ENCODE measurements at regions not wholly inside any gene's neighbourhood (a gene's known extent, or its start where the extent isn't known, plus 50 kb on each side); places are given as distances from the start of the nearest gene placed in this dataset.

DNA sequence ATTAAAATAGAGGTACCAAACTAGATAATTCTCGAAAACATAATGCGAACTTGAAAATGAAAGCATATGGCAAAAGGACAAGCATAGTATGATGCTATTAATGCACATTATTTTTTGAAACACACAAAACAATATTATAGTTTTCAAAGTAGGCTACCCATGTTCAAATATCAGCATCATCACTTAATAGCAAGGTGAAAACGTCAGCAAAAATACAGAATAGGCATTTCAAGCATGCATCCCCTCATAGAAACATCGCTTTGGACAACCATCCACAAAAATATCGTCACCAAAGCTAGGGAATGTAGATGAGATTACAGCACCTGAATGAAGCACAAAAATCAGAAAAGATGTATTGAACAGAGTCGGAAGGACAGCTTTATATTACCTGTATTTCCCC, 814.5 kb upstream of the LRRC4C start:
- TF ChIP-seq, protein P1, sequence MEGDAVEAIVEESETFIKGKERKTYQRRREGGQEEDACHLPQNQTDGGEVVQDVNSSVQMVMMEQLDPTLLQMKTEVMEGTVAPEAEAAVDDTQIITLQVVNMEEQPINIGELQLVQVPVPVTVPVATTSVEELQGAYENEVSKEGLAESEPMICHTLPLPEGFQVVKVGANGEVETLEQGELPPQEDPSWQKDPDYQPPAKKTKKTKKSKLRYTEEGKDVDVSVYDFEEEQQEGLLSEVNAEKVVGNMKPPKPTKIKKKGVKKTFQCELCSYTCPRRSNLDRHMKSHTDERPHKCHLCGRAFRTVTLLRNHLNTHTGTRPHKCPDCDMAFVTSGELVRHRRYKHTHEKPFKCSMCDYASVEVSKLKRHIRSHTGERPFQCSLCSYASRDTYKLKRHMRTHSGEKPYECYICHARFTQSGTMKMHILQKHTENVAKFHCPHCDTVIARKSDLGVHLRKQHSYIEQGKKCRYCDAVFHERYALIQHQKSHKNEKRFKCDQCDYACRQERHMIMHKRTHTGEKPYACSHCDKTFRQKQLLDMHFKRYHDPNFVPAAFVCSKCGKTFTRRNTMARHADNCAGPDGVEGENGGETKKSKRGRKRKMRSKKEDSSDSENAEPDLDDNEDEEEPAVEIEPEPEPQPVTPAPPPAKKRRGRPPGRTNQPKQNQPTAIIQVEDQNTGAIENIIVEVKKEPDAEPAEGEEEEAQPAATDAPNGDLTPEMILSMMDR (IDR thresholded peaks at IDR 0.05): no peak
- TF ChIP-seq POLR2A (IDR thresholded peaks at IDR 0.05): no peak
